HUES64 (cell line): ENCODE measurements at regions not wholly inside any gene's neighbourhood (a gene's known extent, or its start where the extent isn't known, plus 50 kb on each side); places are given as distances from the start of the nearest gene placed in this dataset.

Source experiments
- H3K27ac ChIP-seq: 2 replicates; pipeline ENCODE4 v1.7.0; 2013; ENCODE audit warnings: low read depth, low read length, inconsistent platforms
- H3K27me3 ChIP-seq: 2 replicates; pipeline ENCODE4 v1.6.1; 2013; ENCODE audit warnings: mild to moderate bottlenecking, low read length; ENCODE audit not compliant: insufficient read depth
- H3K36me3 ChIP-seq: 2 replicates; pipeline ENCODE4 v1.6.1; 2013; ENCODE audit warnings: mild to moderate bottlenecking, low read length; ENCODE audit not compliant: insufficient read depth
- H3K4me1 ChIP-seq: 2 replicates; pipeline ENCODE4 v1.6.1; 2013; ENCODE audit warnings: mild to moderate bottlenecking, low read length, moderate library complexity; ENCODE audit not compliant: insufficient read depth
- H3K4me3 ChIP-seq: 2 replicates; pipeline ENCODE4 v1.5.1; 2013; ENCODE audit warnings: mild to moderate bottlenecking, low read length, moderate library complexity
- H3K9ac ChIP-seq: 2 replicates; pipeline ENCODE4 v1.6.1; 2013; ENCODE audit warnings: mild to moderate bottlenecking, low read depth, low read length
- H3K9me3 ChIP-seq: 2 replicates; pipeline ENCODE4 v1.6.1; 2013; ENCODE audit warnings: low read depth, low read length; ENCODE audit not compliant: insufficient read depth
- WGBS: fragments of 150-250, 120-280 bp; methylation state at CpG from one replicate; pipeline ENCODE4 v1.1.7; 2013; ENCODE audit warnings: missing lambda C conversion rate; 5-methylcytosine and 5-hydroxymethylcytosine counted together

- Histone ChIP-seq H3K27me3 (no peaks in the 10 kb centered on the region), H3K27ac (no peak overlapping the region), H3K36me3 (no peaks in the 10 kb centered on the region), H3K4me1 (peaks cover 29% of the 10 kb centered on the region), H3K4me3 (no peak overlapping the region), H3K9ac (no peak overlapping the region), H3K9me3 (no peaks in the 10 kb centered on the region)
- 89% methylated on average over 7 of the region's 7 CpGs for WGBS
These were observed 189.6 kb upstream of the E2F8 start for GRCh38 chr11:19430346-19430745.

GRCh38 chr11:19429108-19429760, 188.5 kb upstream of the E2F8 start:
- H3K9ac ChIP-seq, result no peak overlapping the region
- H3K27ac ChIP-seq, result no peak overlapping the region
- no peaks in the 10 kb centered on the region for H3K9me3 ChIP-seq
- no peaks in the 10 kb centered on the region for H3K27me3 ChIP-seq
- 95% methylated on average over 3 of the region's 3 CpGs for WGBS
- peaks cover 29% of the 10 kb centered on the region for H3K4me1 ChIP-seq
- no peak overlapping the region for H3K4me3 ChIP-seq
- H3K36me3 ChIP-seq, result no peaks in the 10 kb centered on the region

GRCh38 chr11:19428206-19429002, 187.7 kb upstream of the E2F8 start:
- H3K36me3 ChIP-seq, result no peaks in the 10 kb centered on the region
- no peaks in the 10 kb centered on the region for H3K27me3 ChIP-seq
- no peak overlapping the region for H3K4me3 ChIP-seq
- whole genome bisulfite sequencing, result 86% methylated on average over 8 of the region's 8 CpGs
- H3K9me3 ChIP-seq, result no peaks in the 10 kb centered on the region
- H3K4me1 ChIP-seq, result peaks cover 25% of the 10 kb centered on the region
- H3K27ac ChIP-seq, result no peak overlapping the region
- H3K9ac ChIP-seq, result no peak overlapping the region

GRCh38 chr11:19426756-19427403, 186.1 kb upstream of the E2F8 start:
- WGBS, result 87% methylated on average over 4 of the region's 4 CpGs
- H3K27ac ChIP-seq, result no peak overlapping the region
- H3K4me1 ChIP-seq, result peaks cover 12% of the 10 kb centered on the region; the same call in 1 of the 2 replicates

GRCh38 chr11:19426011-19426755, 185.4 kb upstream of the E2F8 start:
- no peak overlapping the region for H3K4me3 ChIP-seq
- H3K27ac ChIP-seq, result no peak overlapping the region
- H3K9ac ChIP-seq, result no peak overlapping the region
- no peaks in the 10 kb centered on the region for H3K9me3 ChIP-seq
- H3K27me3 ChIP-seq, result no peaks in the 10 kb centered on the region
- WGBS, result 87% methylated on average over 5 of the region's 5 CpGs
- H3K4me1 ChIP-seq, result peaks cover 7% of the 10 kb centered on the region; the same call in 1 of the 2 replicates
- H3K36me3 ChIP-seq, result no peaks in the 10 kb centered on the region

More at GRCh38 chr11:19426756-19427403, 186.1 kb upstream of the E2F8 start:
- Histone ChIP-seq H3K9ac (no peak overlapping the region), H3K36me3 (no peaks in the 10 kb centered on the region), H3K4me3 (no peak overlapping the region), H3K9me3 (no peaks in the 10 kb centered on the region), H3K27me3 (no peaks in the 10 kb centered on the region)

- H3K9ac ChIP-seq, result no peak overlapping the region
- no peak overlapping the region for H3K4me3 ChIP-seq
- H3K4me1 ChIP-seq, result no peaks in the 10 kb centered on the region
- H3K27me3 ChIP-seq, result no peaks in the 10 kb centered on the region
- no peaks in the 10 kb centered on the region for H3K36me3 ChIP-seq
- H3K9me3 ChIP-seq, result no peaks in the 10 kb centered on the region
- 86% methylated on average over 7 of the region's 7 CpGs for WGBS
- no peak overlapping the region for H3K27ac ChIP-seq
These were observed 181.5 kb upstream of the E2F8 start for GRCh38 chr11:19422276-19422675.

- no peaks in the 10 kb centered on the region for H3K4me1 ChIP-seq
- no peaks in the 10 kb centered on the region for H3K27me3 ChIP-seq
- no peak overlapping the region for H3K27ac ChIP-seq
- H3K9ac ChIP-seq, result no peak overlapping the region
- 82% methylated on average over 6 of the region's 6 CpGs for whole genome bisulfite sequencing
- H3K4me3 ChIP-seq, result no peak overlapping the region
- H3K9me3 ChIP-seq, result no peaks in the 10 kb centered on the region
- no peaks in the 10 kb centered on the region for H3K36me3 ChIP-seq
These were observed 180.3 kb upstream of the E2F8 start for GRCh38 chr11:19420868-19421533.

GRCh38 chr11:19419808-19420207, 179.1 kb upstream of the E2F8 start:
- no peaks in the 10 kb centered on the region for H3K36me3 ChIP-seq
- no peaks in the 10 kb centered on the region for H3K4me1 ChIP-seq
- no peak overlapping the region for H3K27ac ChIP-seq
- H3K9ac ChIP-seq, result no peak overlapping the region
- WGBS, result 89% methylated on average over 7 of the region's 7 CpGs
- H3K27me3 ChIP-seq, result no peaks in the 10 kb centered on the region
- H3K9me3 ChIP-seq, result no peaks in the 10 kb centered on the region
- no peak overlapping the region for H3K4me3 ChIP-seq

- Histone ChIP-seq H3K36me3 (no peaks in the 10 kb centered on the region), H3K27me3 (no peaks in the 10 kb centered on the region), H3K4me3 (no peak overlapping the region), H3K9ac (no peak overlapping the region), H3K9me3 (no peaks in the 10 kb centered on the region), H3K27ac (no peak overlapping the region), H3K4me1 (no peaks in the 10 kb centered on the region)
- 65% methylated on average over 4 of the region's 8 CpGs for WGBS
These were observed 178.4 kb upstream of the E2F8 start for GRCh38 chr11:19419021-19419750.

- Histone ChIP-seq H3K27ac (no peak overlapping the region), H3K27me3 (no peaks in the 10 kb centered on the region), H3K36me3 (no peaks in the 10 kb centered on the region), H3K4me3 (no peak overlapping the region), H3K9me3 (no peaks in the 10 kb centered on the region), H3K9ac (no peak overlapping the region), H3K4me1 (no peaks in the 10 kb centered on the region)
- 98% methylated on average over 2 of the region's 2 CpGs for WGBS
These were observed 177.5 kb upstream of the E2F8 start for GRCh38 chr11:19418221-19418620.
